K562 (cell line): ENCODE measurements at regions not wholly inside any gene's neighbourhood (a gene's known extent, or its start where the extent isn't known, plus 50 kb on each side); places are given as distances from the start of the nearest gene placed in this dataset.

Experiments
- C11orf30 ChIP-seq: fragments of 450-650 bp; IDR thresholded peaks from 2 replicates; pipeline ENCODE4 v1.6.1; 2016; ENCODE audit warnings: low read depth, mild to moderate bottlenecking
- CUX1 ChIP-seq: fragments of 200-800 bp; sonication (Bioruptor generic); IDR thresholded peaks from 2 replicates; pipeline ENCODE4 v1.6.1; 2016; ENCODE audit warnings: missing genetic modification characterization, missing compliant biosample characterization
- FOXO4 ChIP-seq: fragments of 450-650 bp; formaldehyde crosslinking; IDR thresholded peaks from 2 replicates; pipeline ENCODE4 v1.4.0; 2020; ENCODE audit warnings: mild to moderate bottlenecking, moderate library complexity
- HES1 ChIP-seq: fragments of 450-650 bp; IDR thresholded peaks from 2 replicates; pipeline ENCODE4 v1.6.1; 2016; ENCODE audit warnings: low read depth, mild to moderate bottlenecking, moderate library complexity
- HINFP ChIP-seq: fragments of 450-650 bp; conservative IDR thresholded peaks from 2 replicates; pipeline ENCODE4 v1.6.1; 2016; ENCODE audit warnings: missing genetic modification characterization, low read depth, mild to moderate bottlenecking, control low read depth, missing compliant biosample characterization
- MTA3 ChIP-seq: fragments of 450-650 bp; formaldehyde crosslinking; IDR thresholded peaks from 2 replicates; pipeline ENCODE4 v1.6.1; 2017; ENCODE audit warnings: mild to moderate bottlenecking, borderline replicate concordance
- MXD1 ChIP-seq: fragments of 250-450 bp; sonication (Bioruptor Pico); IDR thresholded peaks from 2 replicates; pipeline ENCODE4 v1.8.0; 2021; ENCODE audit warnings: borderline replicate concordance, mild to moderate bottlenecking, moderate library complexity; ENCODE audit not compliant: poor library complexity, severe bottlenecking
- PHF21A ChIP-seq: fragments of 450-650 bp; IDR thresholded peaks from 2 replicates; pipeline ENCODE4 v1.6.1; 2017; ENCODE audit warnings: low read depth, borderline replicate concordance
- PYGO2 ChIP-seq: fragments of 450-650 bp; IDR thresholded peaks from 2 replicates; pipeline ENCODE4 v1.6.1; 2016; ENCODE audit warnings: mild to moderate bottlenecking, missing genetic modification characterization, moderate library complexity, missing compliant biosample characterization
- SMARCC2 ChIP-seq: fragments of 450-650 bp; IDR thresholded peaks from 2 replicates; pipeline ENCODE4 v1.6.1; 2017; ENCODE audit warnings: antibody characterized with exemption, moderate library complexity, mild to moderate bottlenecking, low read depth
- SRSF7 ChIP-seq: fragments of 200-400 bp; formaldehyde crosslinking; optimal IDR thresholded peaks from 2 replicates; pipeline ENCODE3; 2017; ENCODE audit warnings: mild to moderate bottlenecking, low read depth, low read length
- U2AF1 ChIP-seq: fragments of 200-400 bp; formaldehyde crosslinking; optimal IDR thresholded peaks from 2 replicates; pipeline ENCODE3; 2017; ENCODE audit warnings: mild to moderate bottlenecking, low read depth, low read length, moderate library complexity
- ZFPM2 ChIP-seq: fragments of 250-450 bp; sonication (Bioruptor Pico); IDR thresholded peaks from 2 replicates; pipeline ENCODE4 v1.5.1; 2022; ENCODE audit warnings: mild to moderate bottlenecking
- ZNF41 ChIP-seq: fragments of 250-450 bp; sonication (Bioruptor Pico); conservative IDR thresholded peaks from 2 replicates; pipeline ENCODE4 v1.4.0; 2020; ENCODE audit warnings: mild to moderate bottlenecking
- ZNF431 ChIP-seq: sonication (generic); formaldehyde crosslinking; IDR thresholded peaks from 2 replicates; pipeline ENCODE4 v1.8.0; 2022; ENCODE audit warnings: mild to moderate bottlenecking, missing genetic modification reagents
- ZNF511 ChIP-seq: sonication (generic); formaldehyde crosslinking; IDR thresholded peaks from 2 replicates; pipeline ENCODE4 v1.8.0; 2022; ENCODE audit warnings: mild to moderate bottlenecking, missing genetic modification reagents
- ZSCAN29 ChIP-seq: fragments of 450-650 bp; IDR thresholded peaks from 2 replicates; pipeline ENCODE4 v1.6.1; 2017

- TF ChIP-seq CUX1 (0 out of 2 replicates have a peak, but pooled peaks have one; percentile 37), PHF21A (peak; percentile 55), ZSCAN29 (peak; percentile 77), FOXO4 (CRISPR knock-in tag) (peak; percentile 14; the same call in 1 of the 2 replicates), U2AF1 (peak; percentile 79), MXD1 (CRISPR knock-in tag) (peak; percentile 2), HINFP (peak; percentile 100), ZNF41 (peak; percentile 70), ZFPM2 (CRISPR knock-in tag) (no peak), MTA3 (peak; percentile 93; the same call in 1 of the 2 replicates), ZNF431 (CRISPR knock-in tag) (peak; percentile 22; the same call in 1 of the 2 replicates), C11orf30 (no peak), ZNF511 (CRISPR knock-in tag) (peak; percentile 93), SMARCC2 (no peak), PYGO2 (tag) (peak; percentile 69), SRSF7 (no peak), HES1 (peak; percentile 41; the same call in 1 of the 2 replicates)
These were observed 108.4 kb upstream of the PRSS16 start (continued) for GRCh38 chr6:27138837-27139755.
